NCI-H2196 (cell line): ENCODE measurements at regions not wholly inside any gene's neighbourhood (a gene's known extent, or its start where the extent isn't known, plus 50 kb on each side); places are given as distances from the start of the nearest gene placed in this dataset.

Experiments
- DNase-seq: peaks from one replicate; lab custom pipeline; 2025; ENCODE audit not compliant: unreplicated experiment; lab: John Stamatoyannopoulos, UW

DNA sequence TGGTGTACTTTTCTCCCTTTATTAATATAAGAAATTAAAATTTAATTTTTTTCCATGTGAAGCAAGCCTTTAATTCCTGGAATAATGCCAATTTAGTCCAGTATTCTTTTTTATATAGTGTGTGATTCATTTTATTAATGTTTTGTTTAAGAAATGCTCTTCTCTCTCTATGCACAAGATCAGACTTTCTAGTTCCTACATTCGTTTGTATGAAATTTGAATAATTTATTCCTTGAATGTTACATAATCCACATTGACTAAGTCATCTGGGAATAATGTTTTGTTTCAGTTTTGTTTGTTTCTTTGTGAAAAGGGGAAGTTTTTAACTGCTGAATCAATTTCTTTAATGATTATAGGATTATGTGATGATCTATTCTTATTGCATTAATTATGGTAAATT, 181.4 kb upstream of the ID4 start:
- no peak for DNase-seq

DNA sequence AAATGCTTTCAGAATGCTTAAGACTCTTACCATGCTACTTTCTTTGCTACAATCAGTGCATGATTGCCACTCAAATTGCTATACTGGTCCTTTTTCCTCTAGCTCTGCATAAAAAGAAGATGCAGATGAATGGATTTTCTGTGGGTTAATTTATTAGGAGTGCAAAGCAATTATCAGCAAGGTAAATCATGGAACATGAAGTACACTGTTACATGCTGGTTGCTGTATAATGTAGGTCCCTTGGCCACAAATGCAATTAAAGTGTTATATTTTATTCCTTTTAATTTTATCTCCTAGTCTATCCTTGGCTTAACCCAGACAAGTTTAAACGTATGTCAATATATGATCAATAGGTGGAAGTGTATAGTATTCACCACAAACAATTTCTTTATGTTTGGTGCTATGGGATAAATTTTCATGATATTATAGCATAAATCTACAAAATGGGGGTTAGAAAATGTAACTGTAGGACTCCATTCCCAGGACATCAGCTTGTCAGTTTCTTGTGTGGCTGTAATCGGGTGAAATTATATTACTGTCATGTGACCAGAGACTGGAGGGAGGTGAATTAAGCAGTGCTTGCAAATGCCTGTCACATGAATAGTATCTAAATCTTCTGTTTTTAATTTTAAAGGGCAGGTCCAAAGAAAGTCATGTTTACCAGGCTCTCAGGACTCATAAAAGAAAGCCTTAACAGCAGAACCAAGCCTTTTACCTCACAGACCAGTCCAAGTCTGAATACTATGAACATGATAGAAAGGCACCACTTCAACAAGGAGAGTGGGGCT, 176.9 kb upstream of the ID4 start:
- no peak for DNase-seq

DNA sequence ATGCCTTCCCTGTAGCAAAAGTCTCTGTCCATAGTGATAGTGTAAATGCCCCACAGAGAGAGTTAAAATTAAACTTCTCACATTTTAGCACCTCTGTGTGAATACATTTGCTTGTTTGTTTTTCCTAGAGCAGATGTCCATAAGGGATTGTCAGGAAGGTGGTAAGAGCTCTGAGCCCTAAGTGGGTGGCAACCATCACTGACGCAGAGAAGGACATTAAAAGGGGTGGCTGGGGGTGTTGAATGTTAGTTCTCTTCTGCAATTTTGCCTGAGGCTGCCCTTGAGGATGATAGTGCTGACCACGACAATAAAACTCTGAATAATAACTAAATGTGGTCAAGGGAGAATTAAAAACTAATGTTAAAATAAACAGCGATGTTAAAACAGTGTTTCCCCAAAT, 174.3 kb upstream of the ID4 start:
- DNase-seq, result no peak

DNA sequence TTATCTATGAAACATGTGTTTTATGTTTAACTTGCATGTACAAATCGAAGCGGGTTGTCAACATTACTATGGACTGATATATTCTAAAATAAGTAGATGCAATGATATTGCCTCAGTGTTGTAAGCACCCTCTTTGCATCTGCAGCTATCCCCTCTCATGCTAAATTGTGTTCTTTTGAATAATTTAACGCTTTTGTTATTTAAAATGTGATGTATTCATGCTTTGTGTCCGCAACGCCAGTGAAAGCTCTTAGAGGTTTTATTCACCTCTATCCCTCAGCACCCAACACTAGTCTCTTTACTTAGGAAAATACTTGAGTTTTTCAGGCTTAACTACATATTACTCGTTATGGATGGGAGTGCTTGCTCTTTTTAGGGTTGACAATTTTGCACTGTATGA, 173.7 kb upstream of the ID4 start:
- DNase-seq, result no peak

DNA sequence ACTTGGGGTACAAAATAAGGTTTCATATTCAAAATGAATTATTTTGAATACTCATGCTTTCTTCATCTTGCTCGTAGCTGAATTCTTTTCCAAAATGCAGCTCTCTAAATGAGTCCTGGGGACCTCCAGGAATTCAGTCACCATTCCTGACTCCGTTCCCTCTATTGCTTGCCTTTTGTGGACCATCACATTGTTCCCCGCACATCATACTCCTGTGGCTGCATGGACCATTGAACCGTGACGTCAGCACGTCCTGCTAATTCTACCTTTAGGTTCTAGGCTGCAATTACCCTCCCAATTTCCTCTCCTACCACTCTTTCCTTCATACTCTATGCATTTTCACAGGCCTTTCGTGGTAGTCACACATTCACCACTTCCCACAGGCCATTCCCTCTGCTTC, 173.1 kb upstream of the ID4 start:
- no peak for DNase-seq

DNA sequence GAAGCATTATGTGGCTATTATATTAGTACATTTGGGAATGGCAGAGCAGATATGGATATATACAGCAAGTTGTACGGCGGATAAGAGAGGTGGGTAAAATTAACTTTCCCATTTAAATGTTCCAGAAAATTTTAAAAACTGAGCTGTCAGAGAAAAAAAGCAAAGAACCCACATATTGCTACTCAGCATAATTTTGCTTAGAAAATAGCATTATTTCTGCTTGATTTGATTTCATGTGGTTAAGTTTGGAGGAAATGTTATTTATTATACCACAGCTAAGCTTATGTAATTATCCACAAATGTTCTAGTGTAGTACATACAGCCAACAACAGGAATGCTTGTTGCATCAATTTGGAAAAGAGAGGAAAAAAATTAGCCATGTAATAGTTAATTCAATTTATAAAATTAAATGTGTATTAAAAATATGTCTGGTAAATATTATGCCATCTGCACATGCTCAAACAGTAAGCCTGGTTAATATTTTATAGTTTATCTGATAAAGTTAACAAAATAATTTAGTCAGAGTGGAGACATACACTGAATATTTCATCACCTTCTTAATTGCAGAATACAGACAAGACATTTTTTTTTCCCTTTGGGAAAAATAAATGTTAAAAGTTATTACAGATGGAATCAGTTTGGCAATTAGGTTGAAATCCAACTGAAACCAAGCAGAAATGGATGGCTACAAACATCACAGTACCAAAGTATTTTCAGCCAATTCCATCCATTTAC, 172.1 kb upstream of the ID4 start:
- DNase-seq, result no peak

DNA sequence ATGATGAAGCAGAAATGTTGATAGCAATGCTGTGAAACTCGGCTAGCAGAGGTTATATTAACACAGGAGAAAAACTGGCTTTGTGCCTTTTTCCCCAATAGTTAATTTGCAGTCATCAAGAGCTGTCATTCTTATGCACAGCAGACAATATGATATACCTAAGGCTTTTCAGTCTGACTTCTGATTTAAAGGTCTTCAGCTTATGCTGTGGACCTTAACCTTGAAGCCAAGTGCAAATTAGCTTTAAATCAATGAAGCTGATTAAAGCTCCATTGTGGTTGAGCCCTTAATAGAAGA, 171.6 kb upstream of the ID4 start:
- no peak for DNase-seq

DNA sequence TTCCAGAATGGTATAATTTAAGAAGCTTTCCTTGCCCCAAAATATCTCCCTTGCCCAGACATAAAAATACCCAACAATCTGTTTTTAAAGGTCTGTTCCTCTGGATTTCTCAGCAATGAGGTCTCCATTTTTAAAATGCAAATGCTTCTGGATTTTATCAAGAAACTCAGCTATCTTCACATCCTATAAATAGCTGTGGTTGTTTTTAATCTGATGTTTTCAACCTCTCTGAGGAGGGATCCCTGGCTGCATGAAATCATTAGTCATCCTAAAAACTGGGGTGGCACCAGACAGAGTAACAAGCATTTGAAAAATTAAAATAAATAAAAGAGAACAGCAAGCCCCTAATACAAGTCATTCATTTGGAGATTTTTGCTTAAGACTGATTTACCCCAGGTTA, 168.5 kb upstream of the ID4 start:
- DNase-seq, result no peak

DNA sequence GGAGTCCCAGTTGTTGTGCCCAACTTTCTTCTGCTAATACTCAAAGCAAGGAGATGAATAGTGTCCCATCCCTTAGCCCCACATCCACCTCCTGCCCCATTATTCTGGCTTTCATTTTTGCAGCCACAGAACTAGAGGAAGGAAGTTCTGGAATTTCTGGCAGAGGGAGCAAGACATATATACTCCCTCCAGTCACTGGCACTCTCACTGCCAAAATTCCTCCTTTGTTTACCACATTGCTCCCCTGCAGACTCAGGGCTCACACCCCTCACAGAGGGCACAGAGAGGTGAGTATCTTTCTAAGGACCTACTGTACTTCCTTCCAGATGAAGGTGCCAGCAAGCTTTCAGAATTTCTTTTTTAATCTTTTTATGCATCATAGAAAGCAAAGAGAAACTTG, 168.0 kb upstream of the ID4 start:
- DNase-seq, result no peak

DNA sequence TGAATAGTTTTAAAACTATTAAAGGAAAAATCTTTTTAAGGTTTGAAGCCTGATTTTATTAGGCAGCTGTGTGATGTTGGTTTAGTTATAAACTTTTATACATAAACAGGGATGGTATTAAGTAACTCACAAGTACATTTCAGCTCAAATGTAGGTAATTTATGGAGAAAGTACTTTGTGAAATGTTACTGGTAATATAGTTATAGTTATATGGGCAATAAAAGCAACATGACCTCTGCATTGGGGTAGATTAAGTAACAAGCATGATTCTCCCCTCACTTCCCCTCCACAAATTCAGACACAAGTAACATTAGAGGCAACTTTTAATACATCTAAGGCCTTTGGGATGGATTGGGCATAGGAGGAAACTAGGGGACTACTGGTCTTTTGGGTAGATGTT, 154.3 kb upstream of the ID4 start:
- DNase-seq, result no peak

DNA sequence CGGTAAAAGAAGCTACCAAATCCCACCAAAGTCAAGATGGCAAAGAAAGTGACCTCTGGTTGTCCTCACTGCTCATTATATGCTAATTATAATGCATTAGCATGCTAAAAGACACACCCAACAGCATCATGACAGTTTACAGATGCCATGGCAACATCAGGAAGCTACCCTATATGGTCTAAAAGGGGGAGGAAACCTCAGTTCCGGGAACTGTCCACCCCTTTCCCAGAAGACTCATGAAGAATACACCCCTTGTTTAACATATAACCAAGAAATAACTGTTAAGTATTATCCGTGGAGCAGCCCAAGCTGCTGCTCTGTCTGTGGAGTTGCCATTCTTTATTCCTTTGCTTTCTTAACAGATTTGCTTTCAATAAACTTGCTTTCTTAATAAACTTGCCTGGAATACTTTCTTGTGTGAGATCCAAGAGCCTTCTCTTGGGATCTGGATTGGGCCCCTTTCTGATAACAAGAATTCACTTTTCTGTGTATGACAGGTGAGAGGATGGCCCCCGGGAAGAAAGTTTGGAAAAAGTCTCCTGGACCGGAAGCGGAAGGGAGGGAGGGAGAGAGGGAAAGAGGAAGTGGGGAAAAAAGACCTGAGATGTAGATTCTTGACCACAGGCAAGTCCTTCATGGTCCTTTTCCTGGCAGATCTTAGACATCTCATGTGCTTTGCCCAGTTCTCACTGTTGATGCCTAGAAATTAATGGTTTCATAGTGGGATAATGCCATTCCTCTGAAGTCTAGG, 146.7 kb upstream of the ID4 start:
- no peak for DNase-seq

DNA sequence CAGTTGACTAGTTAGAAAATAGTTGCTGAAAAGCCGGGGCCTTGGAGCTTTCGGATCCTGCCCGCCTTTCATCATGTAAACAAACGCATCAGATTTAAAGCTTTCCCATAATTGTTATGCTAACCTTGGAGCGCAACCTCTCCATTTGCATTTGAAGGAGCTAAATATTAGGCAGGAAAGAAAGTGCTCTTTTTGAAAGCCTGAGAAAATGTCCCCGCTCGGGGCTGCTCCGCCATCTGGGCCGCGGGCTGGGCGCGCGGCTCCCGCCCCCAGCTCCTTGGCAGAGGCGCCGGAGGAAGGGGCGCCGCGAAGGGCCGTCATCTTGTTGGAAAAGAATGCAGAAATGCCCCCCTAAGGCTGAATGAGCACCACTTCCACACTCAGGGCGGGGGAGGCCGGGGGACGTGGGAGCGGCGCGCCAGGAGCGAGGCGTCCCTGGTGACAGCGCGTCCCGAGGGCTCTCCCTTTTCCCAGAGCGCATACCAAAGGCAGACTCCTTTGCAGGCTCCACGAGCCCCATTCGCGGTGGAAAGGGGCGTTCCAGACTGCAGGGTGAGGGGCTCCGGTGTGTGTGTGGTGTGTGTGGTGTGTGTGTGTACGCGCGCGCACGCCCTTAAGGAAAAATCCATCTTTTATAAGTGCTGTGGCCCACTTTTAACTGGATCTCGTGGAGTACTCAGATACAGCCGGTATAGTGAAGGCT, 145.6 kb upstream of the ID4 start:
- no peak for DNase-seq

DNA sequence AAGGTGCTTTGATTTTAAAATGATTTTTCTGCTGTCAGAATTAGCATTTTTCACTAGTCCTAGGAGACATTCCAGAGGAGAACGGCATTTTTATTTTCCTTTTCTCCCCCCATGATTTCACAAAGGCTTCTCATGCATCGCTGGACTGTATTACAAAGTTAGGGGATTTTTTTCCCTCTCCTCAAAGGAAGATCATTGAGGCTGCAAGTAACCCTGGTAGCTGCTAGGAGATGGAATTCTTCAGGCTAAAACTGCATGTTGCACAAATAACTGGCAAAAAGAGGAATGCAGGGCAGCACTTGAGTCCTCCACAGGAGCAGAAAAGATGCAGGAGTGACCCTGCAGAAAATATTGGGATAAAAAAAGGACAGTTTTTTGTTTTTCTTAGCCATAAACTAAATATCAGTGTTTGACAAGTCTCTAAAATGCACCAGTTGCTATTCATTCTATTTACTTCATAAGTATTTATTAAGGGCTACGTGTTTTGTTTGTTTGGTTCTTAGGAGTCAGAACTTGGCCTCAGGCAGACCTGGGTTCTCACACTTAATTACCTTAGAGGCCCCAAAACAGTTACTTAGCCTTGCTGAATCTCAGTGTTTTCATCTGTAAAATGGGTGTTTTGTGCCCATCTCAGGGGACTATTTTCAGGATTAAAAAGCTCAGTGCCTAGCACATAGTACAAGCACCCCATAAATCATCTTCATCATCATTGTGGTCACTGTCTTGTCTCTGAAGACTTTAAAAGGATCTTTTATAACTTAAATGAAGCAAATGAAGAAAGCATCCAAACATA, 144.5 kb upstream of the ID4 start:
- no peak for DNase-seq

DNA sequence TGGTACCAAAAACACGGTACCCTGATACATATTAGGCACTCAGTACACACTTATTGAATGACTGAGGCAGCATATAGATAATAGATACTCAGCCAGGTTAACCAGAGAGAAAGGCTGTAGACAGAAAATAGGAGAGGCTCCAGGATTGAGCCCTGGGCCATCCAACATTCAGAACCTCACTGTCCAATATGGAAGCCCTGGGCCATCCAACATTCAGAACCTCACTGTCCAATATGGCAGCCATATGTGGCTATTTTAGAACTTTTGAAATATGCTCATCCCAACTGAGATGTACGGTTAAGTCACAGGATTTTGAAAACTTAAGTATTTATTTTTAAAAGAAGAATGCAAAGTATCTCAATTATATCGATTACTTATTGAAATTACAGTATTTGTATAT, 142.5 kb upstream of the ID4 start:
- no peak for DNase-seq

DNA sequence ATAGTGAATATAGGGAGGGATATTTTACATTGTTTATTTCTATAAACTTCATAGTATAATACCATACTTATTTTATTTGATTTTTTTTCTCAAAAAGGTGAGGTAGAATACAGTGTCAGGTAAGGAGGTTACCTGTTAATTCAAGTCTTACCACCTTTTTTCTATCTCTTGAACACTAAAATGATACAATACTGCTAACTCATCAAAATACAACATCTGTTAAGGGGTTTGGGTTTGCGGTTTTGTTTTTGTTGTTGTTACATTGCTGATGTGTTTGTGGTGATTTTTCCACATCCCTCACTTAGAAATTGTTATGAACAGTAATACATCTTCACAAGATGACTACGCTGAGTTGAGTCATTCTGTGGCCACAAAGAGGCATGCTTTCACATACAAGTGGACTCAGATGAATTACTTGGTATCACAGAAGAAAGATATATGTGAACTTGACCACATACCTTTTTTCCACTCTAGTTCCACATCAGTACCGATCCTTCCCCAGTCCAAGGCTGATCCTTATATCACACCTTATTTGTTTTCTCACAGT, 139.4 kb upstream of the ID4 start:
- no peak for DNase-seq

DNA sequence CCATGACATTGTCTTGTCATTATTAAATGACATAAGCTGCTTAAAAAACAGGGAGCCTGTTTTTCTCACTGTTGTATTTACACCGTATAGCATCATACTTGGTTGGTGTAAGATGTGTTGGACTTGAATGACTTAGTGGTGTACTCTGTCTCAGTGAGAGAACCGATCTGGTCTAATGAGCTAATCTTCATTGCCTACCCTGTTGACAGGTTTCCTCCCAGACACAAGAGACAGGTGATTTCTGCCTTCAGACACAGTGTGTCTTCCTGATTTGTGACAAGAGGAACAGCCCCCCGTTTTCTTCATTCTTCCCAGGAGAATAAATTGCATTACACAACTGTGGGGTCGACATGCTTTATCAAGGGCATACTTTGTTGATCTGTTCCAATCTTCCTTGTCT, 137.2 kb upstream of the ID4 start:
- DNase-seq, result no peak

DNA sequence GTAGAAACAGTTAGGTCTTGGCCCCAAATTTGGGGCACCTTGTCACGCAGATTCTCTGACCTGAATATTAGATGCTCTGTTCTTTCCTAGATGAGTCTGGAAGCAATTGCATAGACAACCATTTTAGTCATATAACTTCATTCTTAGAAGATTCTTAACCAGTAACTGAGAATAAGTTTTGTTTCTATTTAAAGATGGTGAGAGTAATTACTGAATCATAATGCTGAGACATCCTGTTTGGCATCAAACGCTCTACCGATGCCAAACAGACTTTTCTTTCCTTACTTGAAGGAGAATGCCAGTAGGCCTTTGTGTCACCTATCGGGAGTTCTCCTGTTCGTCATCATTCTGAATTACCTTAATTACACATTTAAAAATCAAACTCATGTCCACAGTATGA, 131.6 kb upstream of the ID4 start:
- no peak for DNase-seq

DNA sequence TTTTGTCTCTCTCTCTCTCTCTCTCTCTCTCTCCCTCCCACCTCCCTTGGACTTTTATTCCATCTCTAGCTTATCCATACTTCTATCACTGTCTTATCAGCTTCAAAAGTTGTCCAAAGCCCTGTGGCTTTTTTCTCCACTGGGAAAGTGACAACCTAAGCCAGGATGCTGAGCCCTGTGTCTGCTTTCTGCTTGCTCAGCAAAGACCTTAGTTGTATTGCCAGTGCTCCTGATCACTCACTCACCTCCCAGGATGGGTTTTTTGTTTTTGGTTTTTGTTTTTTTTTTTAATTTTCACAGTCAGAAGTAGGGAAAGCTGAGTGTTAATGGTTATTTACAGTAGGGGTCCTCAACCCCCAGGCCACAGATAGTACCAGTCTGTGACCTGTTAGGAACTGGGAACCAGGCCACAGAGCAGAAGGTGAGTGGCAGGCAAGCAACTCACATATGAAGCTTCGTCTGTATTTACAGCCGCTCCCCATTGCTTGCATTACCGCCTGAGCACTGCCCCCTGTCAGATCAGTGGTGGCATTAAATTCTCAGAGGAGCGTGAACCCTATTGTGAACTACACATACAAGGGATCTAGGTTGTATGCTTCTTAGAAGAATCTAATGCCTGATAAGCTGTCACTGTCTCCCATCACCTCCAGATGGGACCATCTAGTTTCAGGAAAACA, 125.0 kb upstream of the ID4 start:
- DNase-seq, result no peak

DNA sequence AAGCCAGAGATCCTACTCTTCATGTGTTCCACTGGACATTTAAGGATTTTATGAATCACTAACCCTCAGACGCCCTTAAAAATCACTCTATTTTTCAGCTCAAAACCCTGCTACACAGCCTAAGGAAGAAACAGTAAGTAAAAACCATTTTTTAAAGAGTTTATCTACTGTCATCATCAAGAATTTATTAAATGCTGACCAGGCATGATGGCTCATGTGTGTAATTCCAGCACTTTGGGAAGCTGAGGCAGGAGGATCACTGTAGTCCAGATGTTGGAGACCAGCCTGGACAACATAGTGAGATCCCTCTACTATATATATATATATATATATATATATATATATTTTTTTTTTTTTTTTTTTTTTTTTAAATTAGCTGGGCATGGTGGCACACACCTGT, 124.2 kb upstream of the ID4 start:
- no peak for DNase-seq

DNA sequence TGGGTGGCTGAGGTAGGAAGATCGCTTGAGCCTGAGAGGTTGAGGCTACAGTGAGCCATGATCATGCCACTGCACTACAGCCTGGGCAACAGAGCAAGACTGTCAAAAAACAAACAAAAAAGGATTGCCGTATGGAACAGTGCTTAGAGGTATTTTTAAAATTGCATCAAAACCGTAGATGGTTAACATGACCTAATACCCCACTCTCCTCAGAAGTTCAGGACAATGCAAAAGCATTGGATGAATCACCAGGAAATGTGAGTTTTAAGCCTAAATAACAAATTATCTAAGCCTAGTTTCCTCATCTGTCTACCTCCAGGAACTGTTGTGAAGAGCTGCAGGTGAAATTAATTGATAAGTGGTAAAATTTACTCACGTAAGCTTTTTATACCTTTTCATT, 123.8 kb upstream of the ID4 start:
- no peak for DNase-seq
